ENCODE measurements at regions not wholly inside any gene's neighbourhood (a gene's known extent, or its start where the extent isn't known, plus 50 kb on each side); places are given as distances from the start of the nearest gene placed in this dataset.

GRCh38 chr1:199272139-199272544 lies 633.3 kb downstream of the PTPRC start:
- TF ChIP-seq, protein P1, sequence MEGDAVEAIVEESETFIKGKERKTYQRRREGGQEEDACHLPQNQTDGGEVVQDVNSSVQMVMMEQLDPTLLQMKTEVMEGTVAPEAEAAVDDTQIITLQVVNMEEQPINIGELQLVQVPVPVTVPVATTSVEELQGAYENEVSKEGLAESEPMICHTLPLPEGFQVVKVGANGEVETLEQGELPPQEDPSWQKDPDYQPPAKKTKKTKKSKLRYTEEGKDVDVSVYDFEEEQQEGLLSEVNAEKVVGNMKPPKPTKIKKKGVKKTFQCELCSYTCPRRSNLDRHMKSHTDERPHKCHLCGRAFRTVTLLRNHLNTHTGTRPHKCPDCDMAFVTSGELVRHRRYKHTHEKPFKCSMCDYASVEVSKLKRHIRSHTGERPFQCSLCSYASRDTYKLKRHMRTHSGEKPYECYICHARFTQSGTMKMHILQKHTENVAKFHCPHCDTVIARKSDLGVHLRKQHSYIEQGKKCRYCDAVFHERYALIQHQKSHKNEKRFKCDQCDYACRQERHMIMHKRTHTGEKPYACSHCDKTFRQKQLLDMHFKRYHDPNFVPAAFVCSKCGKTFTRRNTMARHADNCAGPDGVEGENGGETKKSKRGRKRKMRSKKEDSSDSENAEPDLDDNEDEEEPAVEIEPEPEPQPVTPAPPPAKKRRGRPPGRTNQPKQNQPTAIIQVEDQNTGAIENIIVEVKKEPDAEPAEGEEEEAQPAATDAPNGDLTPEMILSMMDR (IDR thresholded peaks at IDR 0.05; ENCODE audit: low read depth, low read length) = no peak
- no peak for TF ChIP-seq EZH2phosphoT487 (IDR thresholded peaks at IDR 0.05; ENCODE audit: low read depth)

All from OCI-LY3 (cell line).